ENCODE measurements at regions not wholly inside any gene's neighbourhood (a gene's known extent, or its start where the extent isn't known, plus 50 kb on each side); places are given as distances from the start of the nearest gene placed in this dataset.
"Not testable (repeated sequence)": the region's sequence is repeated elsewhere in the genome, so short reads cannot be mapped to it uniquely, and the experiment has no call there.

DNA sequence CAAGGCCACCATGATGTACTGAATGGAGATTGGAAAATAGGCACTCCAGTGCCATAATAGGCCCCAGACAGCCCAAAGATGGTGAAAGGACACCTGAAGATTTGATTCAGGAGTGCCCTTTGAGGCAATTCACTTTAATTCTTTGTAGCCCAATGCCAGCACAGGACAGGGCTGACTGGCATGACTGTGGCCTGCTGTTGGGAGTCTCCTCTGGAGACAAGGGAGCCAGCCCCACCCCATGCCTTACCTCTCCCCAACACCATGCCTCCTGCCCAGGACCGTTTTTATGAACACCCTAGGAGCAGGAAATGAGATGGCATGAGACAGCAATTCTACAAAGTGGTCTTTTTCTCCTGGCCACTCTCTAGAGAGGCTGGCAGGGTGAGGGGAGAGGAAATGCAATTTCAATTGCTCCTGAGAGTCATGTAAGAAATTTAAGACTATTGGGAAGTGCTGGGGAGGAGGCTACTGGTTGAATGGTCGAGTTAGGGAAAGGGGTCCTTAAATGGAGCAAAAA, 94.2 kb upstream of the MAMLD1 start:
- H3K36me3 ChIP-seq = no peaks in the 10 kb centered on the region
- H3K9me3 ChIP-seq = no peaks in the 10 kb centered on the region
- TF ChIP-seq POLR2A (IDR thresholded peaks at IDR 0.05) (no peak), CTCF (IDR thresholded peaks at IDR 0.05) (no peak)
- no peak overlapping the region for H3K4me3 ChIP-seq
- no peak for DNase-seq
- intact Hi-C loops (cut with DNase I; ENCODE audit: low total_unique reads) = no loop called here
- H3K27me3 ChIP-seq = no peaks in the 10 kb centered on the region
- no peak overlapping the region for H3K27ac ChIP-seq
- H3K4me1 ChIP-seq = no peaks in the 10 kb centered on the region

DNA sequence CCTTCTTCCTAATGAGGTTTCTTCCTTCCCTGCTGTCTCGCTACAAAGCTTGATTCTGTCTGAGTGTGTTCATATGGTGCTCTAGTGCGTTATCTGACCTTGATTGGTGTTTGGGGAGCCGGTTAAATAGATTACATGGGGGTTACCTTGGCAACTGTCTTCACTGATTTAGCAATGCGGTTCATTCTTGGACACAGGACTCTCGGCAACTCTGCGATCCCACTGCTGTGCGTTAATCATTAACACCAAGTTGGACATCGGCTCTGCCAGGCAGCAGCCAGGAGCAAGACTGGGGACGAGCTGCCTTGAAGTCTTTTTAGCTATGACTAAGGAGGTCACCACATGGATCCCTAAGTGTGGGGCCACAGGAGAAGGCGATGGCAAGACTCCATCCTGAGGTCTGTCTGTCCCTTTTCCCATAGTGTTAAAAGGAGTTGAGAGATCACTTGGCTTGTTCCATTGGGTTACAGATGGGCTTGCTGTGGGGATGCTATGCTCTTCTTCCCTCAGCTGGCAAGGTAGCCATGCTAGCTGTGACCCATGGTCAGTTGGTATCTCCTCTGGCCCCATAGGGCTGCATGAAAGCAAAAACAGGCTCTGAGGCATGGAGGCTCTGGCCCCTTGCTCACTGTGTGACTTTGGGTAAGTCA, 93.4 kb upstream of the MAMLD1 start:
- Histone ChIP-seq H3K4me1 (no peaks in the 10 kb centered on the region), H3K27ac (no peak overlapping the region), H3K4me3 (no peak overlapping the region), H3K27me3 (no peaks in the 10 kb centered on the region), H3K9me3 (no peaks in the 10 kb centered on the region), H3K36me3 (no peaks in the 10 kb centered on the region)
- TF ChIP-seq CTCF (IDR thresholded peaks at IDR 0.05) (no peak), POLR2A (IDR thresholded peaks at IDR 0.05) (no peak)
- intact Hi-C loops (cut with DNase I; ENCODE audit: low total_unique reads) = no loop called here
- no peak for DNase-seq

- no peaks in the 10 kb centered on the region for H3K9me3 ChIP-seq
- intact Hi-C loops (cut with DNase I; ENCODE audit: low total_unique reads) = no loop called here
- no peak for TF ChIP-seq POLR2A (IDR thresholded peaks at IDR 0.05)
- no peak for TF ChIP-seq CTCF (IDR thresholded peaks at IDR 0.05)
- H3K27ac ChIP-seq = no peak overlapping the region
- no peaks in the 10 kb centered on the region for H3K4me1 ChIP-seq
- no peaks in the 10 kb centered on the region for H3K27me3 ChIP-seq
- no peaks in the 10 kb centered on the region for H3K36me3 ChIP-seq
- no peak overlapping the region for H3K4me3 ChIP-seq
- DNase-seq = no peak
These were observed 92.5 kb upstream of the MAMLD1 start for GRCh38 chrX:150270622-150271021.

GRCh38 chrX:150273575-150274294, 89.4 kb upstream of the MAMLD1 start:
- intact Hi-C loops (cut with DNase I; ENCODE audit: low total_unique reads); H3K27ac ChIP-seq; H3K36me3 ChIP-seq; H3K27me3 ChIP-seq; H3K9me3 ChIP-seq; H3K4me1 ChIP-seq; DNase-seq; H3K4me3 ChIP-seq: not testable (repeated sequence)

DNA sequence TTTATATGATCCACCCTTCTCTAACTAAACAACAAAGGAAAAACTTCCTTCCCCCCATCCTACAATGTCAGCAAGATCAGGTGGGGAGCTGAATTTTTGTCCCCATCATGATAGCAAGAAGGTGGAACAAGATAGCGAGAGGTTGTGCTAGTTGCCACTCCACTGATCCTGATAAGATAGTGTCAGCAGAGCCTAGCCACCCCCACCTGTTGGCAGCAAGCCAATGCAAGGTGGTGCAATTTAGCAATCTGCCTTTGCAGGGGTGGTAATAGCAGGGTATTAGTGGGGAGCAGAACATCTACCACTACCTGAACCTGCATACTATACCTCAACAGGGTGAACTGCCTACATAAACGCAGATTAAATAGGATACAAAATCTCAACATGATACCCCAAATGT, 80.2 kb upstream of the MAMLD1 start:
- H3K36me3 ChIP-seq = no peaks in the 10 kb centered on the region
- no peaks in the 10 kb centered on the region for H3K9me3 ChIP-seq
- no peaks in the 10 kb centered on the region for H3K4me1 ChIP-seq
- no peak overlapping the region for H3K4me3 ChIP-seq
- H3K27me3 ChIP-seq = no peaks in the 10 kb centered on the region
- TF ChIP-seq POLR2A (IDR thresholded peaks at IDR 0.05) (no peak), CTCF (IDR thresholded peaks at IDR 0.05) (no peak)
- H3K27ac ChIP-seq = no peak overlapping the region
- DNase-seq = no peak
- intact Hi-C loops (cut with DNase I; ENCODE audit: low total_unique reads) = no loop called here
